GM23338 (cell line): ENCODE measurements at regions not wholly inside any gene's neighbourhood (a gene's known extent, or its start where the extent isn't known, plus 50 kb on each side); places are given as distances from the start of the nearest gene placed in this dataset.

Experiments used
- ATAC-seq: fragments of 200-7000 bp; cut with Tn5 transposase; 3 replicates; pipeline ENCODE4 v1.9.1; 2020
- DNase-seq: peaks from one replicate; pipeline ENCODE4 v3.0.0-alpha.2; 2015; ENCODE audit warnings: low spot score
- H2AFZ ChIP-seq: fragments of 200-600 bp; sonication (generic); 2 replicates; pipeline ENCODE4 v1.8.0; 2016; ENCODE audit warnings: antibody characterized with exemption, mild to moderate bottlenecking, moderate library complexity
- H3F3A ChIP-seq: fragments of 200-600 bp; sonication (generic); replicated peaks from 2 replicates; pipeline ENCODE4 v1.8.0; 2017; ENCODE audit warnings: antibody characterized with exemption, mixed run types, low read depth
- H3K27ac ChIP-seq: fragments of 200-600 bp; sonication (generic); 2 replicates; pipeline ENCODE4 v1.6.1; 2016; ENCODE audit warnings: low read depth
- H3K27me3 ChIP-seq: fragments of 200-600 bp; sonication (generic); 2 replicates; pipeline ENCODE4 v1.8.0; 2016; ENCODE audit warnings: mild to moderate bottlenecking, mixed run types, moderate library complexity; ENCODE audit not compliant: insufficient read depth
- H3K36me3 ChIP-seq: fragments of 200-600 bp; sonication (generic); 2 replicates; pipeline ENCODE4 v1.8.0; 2016; ENCODE audit warnings: mild to moderate bottlenecking; ENCODE audit not compliant: insufficient read depth
- H3K4me1 ChIP-seq: fragments of 200-600 bp; sonication (generic); 2 replicates; pipeline ENCODE4 v1.8.0; 2016; ENCODE audit warnings: mild to moderate bottlenecking, moderate library complexity; ENCODE audit not compliant: insufficient read depth
- H3K4me2 ChIP-seq: fragments of 200-600 bp; sonication (generic); 2 replicates; pipeline ENCODE4 v1.7.1; 2017; ENCODE audit warnings: mixed run types
- H3K4me3 ChIP-seq: fragments of 200-600 bp; sonication (generic); 2 replicates; pipeline ENCODE4 v1.6.1; 2016; ENCODE audit warnings: mixed run types
- H3K79me2 ChIP-seq: fragments of 200-600 bp; sonication (generic); replicated peaks from 2 replicates; pipeline ENCODE4 v1.8.0; 2017; ENCODE audit warnings: mild to moderate bottlenecking; ENCODE audit not compliant: insufficient read depth
- H3K9me2 ChIP-seq: fragments of 200-600 bp; sonication (generic); 2 replicates; pipeline ENCODE4 v1.8.0; 2017; ENCODE audit not compliant: insufficient read depth
- H4K20me1 ChIP-seq: fragments of 200-600 bp; sonication (generic); replicated peaks from 2 replicates; pipeline ENCODE4 v1.8.0; 2017; ENCODE audit warnings: mild to moderate bottlenecking; ENCODE audit not compliant: insufficient read depth
- H3K27ac Mint-ChIP-seq: 2 replicates; pipeline ENCODE4 v1.8.0; 2020; ENCODE audit warnings: inconsistent platforms, mild to moderate bottlenecking, moderate library complexity, mixed read lengths
- H3K27me3 Mint-ChIP-seq: 3 replicates; pipeline ENCODE4 v1.8.0; 2022; ENCODE audit warnings: low read depth, mild to moderate bottlenecking, moderate library complexity, mixed read lengths, inconsistent platforms; ENCODE audit not compliant: insufficient read depth, poor library complexity
- H3K36me3 Mint-ChIP-seq: 3 replicates; pipeline ENCODE4 v1.8.0; 2021; ENCODE audit warnings: low read depth, mild to moderate bottlenecking, inconsistent platforms, moderate library complexity, mixed read lengths
- H3K4me1 Mint-ChIP-seq: 3 replicates; pipeline ENCODE4 v1.8.0; 2020; ENCODE audit warnings: mild to moderate bottlenecking, inconsistent platforms, mixed read lengths
- H3K4me3 Mint-ChIP-seq: 3 replicates; pipeline ENCODE4 v1.8.0; 2021; ENCODE audit warnings: moderate library complexity, mild to moderate bottlenecking, inconsistent platforms, mixed read lengths
- H3K9me3 Mint-ChIP-seq: 3 replicates; pipeline ENCODE4 v1.8.0; 2020; ENCODE audit warnings: moderate library complexity, mild to moderate bottlenecking, inconsistent platforms, mixed read lengths
- EZH2 ChIP-seq: fragments of 200-600 bp; sonication (generic); IDR thresholded peaks from one replicate; pipeline ENCODE4 v1.8.0; 2017; ENCODE audit warnings: antibody characterized with exemption, mild to moderate bottlenecking, low read depth; ENCODE audit not compliant: unreplicated experiment
- EZH2phosphoT487 ChIP-seq: fragments of 200-600 bp; sonication (generic); IDR thresholded peaks from one replicate; pipeline ENCODE4 v1.8.1; 2018; ENCODE audit warnings: antibody characterized with exemption; ENCODE audit not compliant: unreplicated experiment
- JUNB ChIP-seq: IDR thresholded peaks from one replicate; pipeline ENCODE4 v1.6.1; 2016; ENCODE audit warnings: antibody characterized with exemption; ENCODE audit not compliant: unreplicated experiment
- NANOG ChIP-seq: IDR thresholded peaks from 2 replicates; pipeline ENCODE4 v1.6.1; 2016; ENCODE audit warnings: antibody characterized with exemption, borderline replicate concordance
- POLR2AphosphoS5 ChIP-seq: IDR thresholded peaks from 2 replicates; pipeline ENCODE4 v1.6.1; 2016; ENCODE audit warnings: antibody characterized with exemption, low read depth
- ZNF114 ChIP-seq: fragments of 250-450 bp; sonication (Bioruptor Pico); IDR thresholded peaks from 2 replicates; pipeline ENCODE4 v1.5.0; 2020; ENCODE audit warnings: mild to moderate bottlenecking, moderate library complexity
- ZNF462 ChIP-seq: fragments of 250-450 bp; sonication (Bioruptor Pico); IDR thresholded peaks from 2 replicates; pipeline ENCODE4 v1.5.0; 2020; ENCODE audit warnings: mild to moderate bottlenecking, moderate library complexity
- TF ChIP-seq, protein P1 (sequence below): IDR thresholded peaks from 2 replicates; pipeline ENCODE4 v1.6.1; 2016; ENCODE audit warnings: antibody characterized with exemption
- TF ChIP-seq, protein P2 (sequence below): IDR thresholded peaks from one replicate; pipeline ENCODE4 v1.6.1; 2018; ENCODE audit warnings: antibody characterized with exemption; ENCODE audit not compliant: unreplicated experiment

DNA sequence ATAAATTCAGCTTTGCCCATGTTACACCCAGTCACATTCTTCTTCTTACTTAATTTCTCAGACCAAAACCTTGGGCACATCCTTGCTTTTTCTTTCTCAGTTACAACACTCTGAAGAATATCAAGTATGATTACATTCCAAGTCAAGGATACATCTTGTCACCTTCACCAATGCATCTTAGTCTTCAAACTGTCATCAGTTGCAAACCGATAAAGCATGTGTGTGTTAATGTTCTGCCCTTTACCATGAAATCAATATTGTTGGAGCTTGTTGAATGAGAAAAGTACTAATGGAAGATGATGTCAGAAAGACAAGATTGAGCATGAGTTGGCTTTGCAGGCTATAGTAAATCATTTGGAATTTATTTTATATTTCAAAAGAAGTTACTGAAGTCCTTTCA, 764.6 kb downstream of the NCAM2 start:
- no peaks in the 10 kb centered on the region for H3K27me3 ChIP-seq
- TF ChIP-seq NANOG (no peak), EZH2phosphoT487 (no peak), JUNB (no peak), POLR2AphosphoS5 (no peak), EZH2 (no peak)
- TF ChIP-seq, protein P1, sequence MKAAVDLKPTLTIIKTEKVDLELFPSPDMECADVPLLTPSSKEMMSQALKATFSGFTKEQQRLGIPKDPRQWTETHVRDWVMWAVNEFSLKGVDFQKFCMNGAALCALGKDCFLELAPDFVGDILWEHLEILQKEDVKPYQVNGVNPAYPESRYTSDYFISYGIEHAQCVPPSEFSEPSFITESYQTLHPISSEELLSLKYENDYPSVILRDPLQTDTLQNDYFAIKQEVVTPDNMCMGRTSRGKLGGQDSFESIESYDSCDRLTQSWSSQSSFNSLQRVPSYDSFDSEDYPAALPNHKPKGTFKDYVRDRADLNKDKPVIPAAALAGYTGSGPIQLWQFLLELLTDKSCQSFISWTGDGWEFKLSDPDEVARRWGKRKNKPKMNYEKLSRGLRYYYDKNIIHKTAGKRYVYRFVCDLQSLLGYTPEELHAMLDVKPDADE = no peak
- H3K27ac ChIP-seq = no peak overlapping the region
- no peaks in the 10 kb centered on the region for H3F3A ChIP-seq
- ATAC-seq (no peak), DNase-seq (no peak)
- Mint-ChIP-seq H3K27me3 (no peaks in the 10 kb centered on the region), H3K4me3 (no peak overlapping the region), H3K9me3 (no peaks in the 10 kb centered on the region), H3K36me3 (no peaks in the 10 kb centered on the region), H3K27ac (no peak overlapping the region), H3K4me1 (no peaks in the 10 kb centered on the region)
- H4K20me1 ChIP-seq = no peaks in the 10 kb centered on the region
- no peak overlapping the region for H3K4me3 ChIP-seq
- H2AFZ ChIP-seq = no peak overlapping the region
- H3K4me1 ChIP-seq = no peaks in the 10 kb centered on the region
- H3K36me3 ChIP-seq = no peaks in the 10 kb centered on the region
- no peaks in the 10 kb centered on the region for H3K9me2 ChIP-seq
- no peak overlapping the region for H3K4me2 ChIP-seq
- H3K79me2 ChIP-seq = no peaks in the 10 kb centered on the region

- Histone ChIP-seq H3K79me2 (no peaks in the 10 kb centered on the region), H3K27me3 (no peaks in the 10 kb centered on the region), H3K36me3 (no peaks in the 10 kb centered on the region), H3K9me2 (no peaks in the 10 kb centered on the region), H3K4me2 (no peak overlapping the region), H3F3A (no peaks in the 10 kb centered on the region), H4K20me1 (no peaks in the 10 kb centered on the region), H3K27ac (no peak overlapping the region), H3K4me1 (no peaks in the 10 kb centered on the region), H3K4me3 (no peak overlapping the region), H2AFZ (no peak overlapping the region)
- Mint-ChIP-seq H3K27me3 (no peaks in the 10 kb centered on the region), H3K4me3 (no peak overlapping the region), H3K27ac (no peak overlapping the region), H3K36me3 (no peaks in the 10 kb centered on the region), H3K4me1 (no peaks in the 10 kb centered on the region), H3K9me3 (no peaks in the 10 kb centered on the region)
- DNase-seq (no peak), ATAC-seq (no peak)
- no peak for TF ChIP-seq ZNF114 (CRISPR knock-in tag)
- TF ChIP-seq EZH2 = no peak
- TF ChIP-seq, protein P1 = no peak
- TF ChIP-seq ZNF462 (CRISPR knock-in tag) = no peak
- no peak for TF ChIP-seq NANOG
- TF ChIP-seq JUNB = no peak
- TF ChIP-seq, protein P2, sequence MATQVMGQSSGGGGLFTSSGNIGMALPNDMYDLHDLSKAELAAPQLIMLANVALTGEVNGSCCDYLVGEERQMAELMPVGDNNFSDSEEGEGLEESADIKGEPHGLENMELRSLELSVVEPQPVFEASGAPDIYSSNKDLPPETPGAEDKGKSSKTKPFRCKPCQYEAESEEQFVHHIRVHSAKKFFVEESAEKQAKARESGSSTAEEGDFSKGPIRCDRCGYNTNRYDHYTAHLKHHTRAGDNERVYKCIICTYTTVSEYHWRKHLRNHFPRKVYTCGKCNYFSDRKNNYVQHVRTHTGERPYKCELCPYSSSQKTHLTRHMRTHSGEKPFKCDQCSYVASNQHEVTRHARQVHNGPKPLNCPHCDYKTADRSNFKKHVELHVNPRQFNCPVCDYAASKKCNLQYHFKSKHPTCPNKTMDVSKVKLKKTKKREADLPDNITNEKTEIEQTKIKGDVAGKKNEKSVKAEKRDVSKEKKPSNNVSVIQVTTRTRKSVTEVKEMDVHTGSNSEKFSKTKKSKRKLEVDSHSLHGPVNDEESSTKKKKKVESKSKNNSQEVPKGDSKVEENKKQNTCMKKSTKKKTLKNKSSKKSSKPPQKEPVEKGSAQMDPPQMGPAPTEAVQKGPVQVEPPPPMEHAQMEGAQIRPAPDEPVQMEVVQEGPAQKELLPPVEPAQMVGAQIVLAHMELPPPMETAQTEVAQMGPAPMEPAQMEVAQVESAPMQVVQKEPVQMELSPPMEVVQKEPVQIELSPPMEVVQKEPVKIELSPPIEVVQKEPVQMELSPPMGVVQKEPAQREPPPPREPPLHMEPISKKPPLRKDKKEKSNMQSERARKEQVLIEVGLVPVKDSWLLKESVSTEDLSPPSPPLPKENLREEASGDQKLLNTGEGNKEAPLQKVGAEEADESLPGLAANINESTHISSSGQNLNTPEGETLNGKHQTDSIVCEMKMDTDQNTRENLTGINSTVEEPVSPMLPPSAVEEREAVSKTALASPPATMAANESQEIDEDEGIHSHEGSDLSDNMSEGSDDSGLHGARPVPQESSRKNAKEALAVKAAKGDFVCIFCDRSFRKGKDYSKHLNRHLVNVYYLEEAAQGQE = no peak
- TF ChIP-seq EZH2phosphoT487 = no peak
Observed at GRCh38 chr21:21764281-21764680, 766.1 kb downstream of the NCAM2 start.
